Activated naive CD4-positive, alpha-beta T cell treated with anti-CD3 and anti-CD28 coated beads, Interleukin-2, amount 10 ng/mL, durations not matched to agents 7 days and 5 days (primary cell): ENCODE measurements at regions not wholly inside any gene's neighbourhood (a gene's known extent, or its start where the extent isn't known, plus 50 kb on each side); places are given as distances from the start of the nearest gene placed in this dataset.

Experiments used
- CTCF ChIA-PET: fragments of 350-600 bp; sonication (Branson Sonifier 250); formaldehyde crosslinking; loops from one replicate; lab custom pipeline; 2021; ENCODE audit warnings: antibody characterized with exemption; lab: Charles Lee
- DNase-seq: peaks from one replicate; pipeline ENCODE4 v3.0.0-alpha.2; 2020
- H3K27ac Mint-ChIP-seq: one replicate; pipeline ENCODE4 v1.8.0; 2021; ENCODE audit warnings: mild to moderate bottlenecking, moderate library complexity, mixed read lengths
- H3K27me3 Mint-ChIP-seq: one replicate; pipeline ENCODE4 v1.8.0; 2021; ENCODE audit warnings: mild to moderate bottlenecking, mixed read lengths
- H3K36me3 Mint-ChIP-seq: one replicate; pipeline ENCODE4 v1.8.0; 2021; ENCODE audit warnings: mixed read lengths
- H3K4me1 Mint-ChIP-seq: one replicate; pipeline ENCODE4 v1.8.0; 2021; ENCODE audit warnings: mixed read lengths
- H3K4me3 Mint-ChIP-seq: one replicate; pipeline ENCODE4 v1.8.0; 2021; ENCODE audit warnings: mild to moderate bottlenecking, moderate library complexity, mixed read lengths
- H3K9me3 Mint-ChIP-seq: one replicate; pipeline ENCODE4 v1.8.0; 2021; ENCODE audit warnings: mixed read lengths

- Mint-ChIP-seq H3K9me3 (peaks cover 2% of the 10 kb centered on the region), H3K27me3 (no peaks in the 10 kb centered on the region), H3K4me3 (no peak overlapping the region), H3K4me1 (no peaks in the 10 kb centered on the region), H3K36me3 (no peaks in the 10 kb centered on the region), H3K27ac (no peak overlapping the region)
- CTCF ChIA-PET: interaction anchor here (0.7 kb wide), 1 partner anchor 952 kb away, joined by 4 read pairs; no protein-coding TSS in a partner anchor
- no peak for DNase-seq
Measured at GRCh38 chr5:89450149-89450538, 567.2 kb upstream of the MEF2C start.

GRCh38 chr5:89449392-89450148 is 566.6 kb upstream of the MEF2C start:
- no peaks in the 10 kb centered on the region for H3K36me3 Mint-ChIP-seq
- CTCF ChIA-PET: no interaction called here
- no peaks in the 10 kb centered on the region for H3K27me3 Mint-ChIP-seq
- no peak overlapping the region for H3K4me3 Mint-ChIP-seq
- no peak for DNase-seq
- no peak overlapping the region for H3K27ac Mint-ChIP-seq
- peaks cover 2% of the 10 kb centered on the region for H3K9me3 Mint-ChIP-seq
- H3K4me1 Mint-ChIP-seq: no peaks in the 10 kb centered on the region

- no peak overlapping the region for H3K27ac Mint-ChIP-seq
- H3K36me3 Mint-ChIP-seq: no peaks in the 10 kb centered on the region
- no peaks in the 10 kb centered on the region for H3K9me3 Mint-ChIP-seq
- H3K27me3 Mint-ChIP-seq: no peaks in the 10 kb centered on the region
- no peak for DNase-seq
- H3K4me3 Mint-ChIP-seq: no peak overlapping the region
- CTCF ChIA-PET: no interaction called here
- H3K4me1 Mint-ChIP-seq: no peaks in the 10 kb centered on the region
Measured at GRCh38 chr5:89447027-89447426, 564.0 kb upstream of the MEF2C start.

- H3K36me3 Mint-ChIP-seq: no peaks in the 10 kb centered on the region
- H3K27me3 Mint-ChIP-seq: no peaks in the 10 kb centered on the region
- no peak overlapping the region for H3K27ac Mint-ChIP-seq
- H3K4me3 Mint-ChIP-seq: no peak overlapping the region
- no peaks in the 10 kb centered on the region for H3K4me1 Mint-ChIP-seq
- no peaks in the 10 kb centered on the region for H3K9me3 Mint-ChIP-seq
- no peak for DNase-seq
- CTCF ChIA-PET: no interaction called here
Measured at GRCh38 chr5:89445106-89445745, 562.2 kb upstream of the MEF2C start.

- Mint-ChIP-seq H3K36me3 (no peaks in the 10 kb centered on the region), H3K4me3 (no peak overlapping the region), H3K9me3 (no peaks in the 10 kb centered on the region), H3K4me1 (no peaks in the 10 kb centered on the region), H3K27me3 (no peaks in the 10 kb centered on the region), H3K27ac (no peak overlapping the region)
- CTCF ChIA-PET: no interaction called here
- no peak for DNase-seq
Measured at GRCh38 chr5:89444088-89444487, 561.1 kb upstream of the MEF2C start.

GRCh38 chr5:89443508-89443907 is 560.5 kb upstream of the MEF2C start:
- Mint-ChIP-seq H3K27me3 (no peaks in the 10 kb centered on the region), H3K4me1 (no peaks in the 10 kb centered on the region), H3K4me3 (no peak overlapping the region), H3K27ac (no peak overlapping the region), H3K9me3 (no peaks in the 10 kb centered on the region), H3K36me3 (no peaks in the 10 kb centered on the region)
- CTCF ChIA-PET: no interaction called here
- DNase-seq: no peak

GRCh38 chr5:89441965-89442364 is 559.0 kb upstream of the MEF2C start:
- CTCF ChIA-PET: no interaction called here
- Mint-ChIP-seq H3K9me3 (no peaks in the 10 kb centered on the region), H3K36me3 (no peaks in the 10 kb centered on the region), H3K4me3 (no peak overlapping the region), H3K27ac (no peak overlapping the region), H3K4me1 (no peaks in the 10 kb centered on the region), H3K27me3 (no peaks in the 10 kb centered on the region)
- DNase-seq: no peak

- Mint-ChIP-seq H3K4me1 (no peaks in the 10 kb centered on the region), H3K36me3 (no peaks in the 10 kb centered on the region), H3K4me3 (no peak overlapping the region), H3K9me3 (no peaks in the 10 kb centered on the region), H3K27ac (no peak overlapping the region), H3K27me3 (no peaks in the 10 kb centered on the region)
- DNase-seq: no peak
- CTCF ChIA-PET: no interaction called here
Measured at GRCh38 chr5:89440670-89441069, 557.7 kb upstream of the MEF2C start.

GRCh38 chr5:89437450-89438435 is 554.8 kb upstream of the MEF2C start:
- no peaks in the 10 kb centered on the region for H3K9me3 Mint-ChIP-seq
- CTCF ChIA-PET: interaction anchor here (0.7 kb wide), 1 partner anchor 825 kb away, joined by 3 read pairs; no protein-coding TSS in a partner anchor
- no peak overlapping the region for H3K4me3 Mint-ChIP-seq
- no peak overlapping the region for H3K27ac Mint-ChIP-seq
- no peaks in the 10 kb centered on the region for H3K27me3 Mint-ChIP-seq
- H3K36me3 Mint-ChIP-seq: no peaks in the 10 kb centered on the region
- DNase-seq: no peak
- H3K4me1 Mint-ChIP-seq: no peaks in the 10 kb centered on the region

GRCh38 chr5:89436464-89436863 is 553.5 kb upstream of the MEF2C start:
- no peak for DNase-seq
- CTCF ChIA-PET: no interaction called here
- Mint-ChIP-seq H3K4me1 (no peaks in the 10 kb centered on the region), H3K27ac (no peak overlapping the region), H3K27me3 (no peaks in the 10 kb centered on the region), H3K4me3 (no peak overlapping the region), H3K9me3 (no peaks in the 10 kb centered on the region), H3K36me3 (no peaks in the 10 kb centered on the region)

- H3K4me1 Mint-ChIP-seq: no peaks in the 10 kb centered on the region
- H3K9me3 Mint-ChIP-seq: no peaks in the 10 kb centered on the region
- H3K4me3 Mint-ChIP-seq: no peak overlapping the region
- DNase-seq: no peak
- no peaks in the 10 kb centered on the region for H3K27me3 Mint-ChIP-seq
- H3K27ac Mint-ChIP-seq: no peak overlapping the region
- no peaks in the 10 kb centered on the region for H3K36me3 Mint-ChIP-seq
- CTCF ChIA-PET: no interaction called here
Measured at GRCh38 chr5:89435347-89435746, 552.4 kb upstream of the MEF2C start.

GRCh38 chr5:89428624-89429023 is 545.6 kb upstream of the MEF2C start:
- Mint-ChIP-seq H3K9me3 (no peaks in the 10 kb centered on the region), H3K4me3 (no peak overlapping the region)
- CTCF ChIA-PET: no interaction called here

GRCh38 chr5:89425062-89425461 is 542.1 kb upstream of the MEF2C start:
- Mint-ChIP-seq H3K27ac (no peak overlapping the region), H3K4me3 (no peak overlapping the region), H3K36me3 (no peaks in the 10 kb centered on the region), H3K27me3 (no peaks in the 10 kb centered on the region), H3K9me3 (no peaks in the 10 kb centered on the region), H3K4me1 (no peaks in the 10 kb centered on the region)
- DNase-seq: no peak
- CTCF ChIA-PET: no interaction called here

More at GRCh38 chr5:89428624-89429023, 545.6 kb upstream of the MEF2C start:
- H3K27me3 Mint-ChIP-seq: no peaks in the 10 kb centered on the region
- no peak overlapping the region for H3K27ac Mint-ChIP-seq
- H3K36me3 Mint-ChIP-seq: no peaks in the 10 kb centered on the region
- no peaks in the 10 kb centered on the region for H3K4me1 Mint-ChIP-seq
- no peak for DNase-seq

- no peak overlapping the region for H3K4me3 Mint-ChIP-seq
- H3K36me3 Mint-ChIP-seq: no peaks in the 10 kb centered on the region
- no peaks in the 10 kb centered on the region for H3K27me3 Mint-ChIP-seq
- H3K27ac Mint-ChIP-seq: no peak overlapping the region
- H3K4me1 Mint-ChIP-seq: no peaks in the 10 kb centered on the region
- no peak for DNase-seq
- H3K9me3 Mint-ChIP-seq: no peaks in the 10 kb centered on the region
- CTCF ChIA-PET: no interaction called here
Measured at GRCh38 chr5:89421035-89421434, 538.1 kb upstream of the MEF2C start.
